ENCODE measurements at regions not wholly inside any gene's neighbourhood (a gene's known extent, or its start where the extent isn't known, plus 50 kb on each side); places are given as distances from the start of the nearest gene placed in this dataset.

DNA sequence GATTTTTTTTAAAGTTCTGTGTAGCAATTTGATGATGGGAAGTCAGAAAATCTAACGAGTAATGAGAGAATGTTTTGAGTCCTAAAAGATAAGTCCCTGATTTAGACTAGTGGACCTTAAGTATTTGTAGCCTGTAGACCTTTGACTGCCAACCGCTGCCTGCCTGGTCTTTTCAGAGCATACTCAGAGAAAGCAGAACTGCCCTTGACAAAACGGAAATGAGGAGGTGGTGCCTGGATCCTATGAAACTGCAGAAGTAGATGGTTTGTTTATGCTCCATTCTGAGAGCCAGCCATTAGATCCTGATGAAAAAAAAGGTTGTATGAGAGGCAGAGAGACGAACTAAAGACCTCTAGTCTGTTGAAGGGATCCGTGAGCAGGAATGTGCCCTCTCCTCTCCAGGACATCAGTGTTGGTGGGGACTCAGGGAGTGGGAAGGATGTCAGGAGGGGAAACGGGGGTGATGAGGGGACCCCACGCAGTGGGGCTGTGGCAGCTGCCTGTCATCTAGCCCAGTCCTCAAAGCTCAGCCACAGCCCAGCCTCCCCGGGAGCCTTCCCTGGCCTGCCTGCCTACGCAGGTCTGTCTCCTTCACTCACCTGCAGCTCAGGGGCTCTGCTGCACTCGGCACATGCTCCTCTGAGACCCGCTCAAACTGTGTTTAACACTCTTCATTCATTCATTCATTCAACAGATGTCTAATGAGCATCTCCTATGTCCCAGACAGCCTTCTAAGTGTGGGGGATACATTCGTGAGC is 447.5 kb downstream of the AACS start:
- TF ChIP-seq POLR2A (IDR thresholded peaks at IDR 0.05), result no peak
- TF ChIP-seq, protein P1, sequence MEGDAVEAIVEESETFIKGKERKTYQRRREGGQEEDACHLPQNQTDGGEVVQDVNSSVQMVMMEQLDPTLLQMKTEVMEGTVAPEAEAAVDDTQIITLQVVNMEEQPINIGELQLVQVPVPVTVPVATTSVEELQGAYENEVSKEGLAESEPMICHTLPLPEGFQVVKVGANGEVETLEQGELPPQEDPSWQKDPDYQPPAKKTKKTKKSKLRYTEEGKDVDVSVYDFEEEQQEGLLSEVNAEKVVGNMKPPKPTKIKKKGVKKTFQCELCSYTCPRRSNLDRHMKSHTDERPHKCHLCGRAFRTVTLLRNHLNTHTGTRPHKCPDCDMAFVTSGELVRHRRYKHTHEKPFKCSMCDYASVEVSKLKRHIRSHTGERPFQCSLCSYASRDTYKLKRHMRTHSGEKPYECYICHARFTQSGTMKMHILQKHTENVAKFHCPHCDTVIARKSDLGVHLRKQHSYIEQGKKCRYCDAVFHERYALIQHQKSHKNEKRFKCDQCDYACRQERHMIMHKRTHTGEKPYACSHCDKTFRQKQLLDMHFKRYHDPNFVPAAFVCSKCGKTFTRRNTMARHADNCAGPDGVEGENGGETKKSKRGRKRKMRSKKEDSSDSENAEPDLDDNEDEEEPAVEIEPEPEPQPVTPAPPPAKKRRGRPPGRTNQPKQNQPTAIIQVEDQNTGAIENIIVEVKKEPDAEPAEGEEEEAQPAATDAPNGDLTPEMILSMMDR (IDR thresholded peaks at IDR 0.05 in 8 of 11, conservative IDR thresholded peaks at IDR 0.05 in 3 of 11), result no peak
- no peak for TF ChIP-seq POLR2AphosphoS5 (IDR thresholded peaks at IDR 0.05)
